ENCODE measurements at regions not wholly inside any gene's neighbourhood (a gene's known extent, or its start where the extent isn't known, plus 50 kb on each side); places are given as distances from the start of the nearest gene placed in this dataset.

- no peak overlapping the region for H3K4me3 ChIP-seq
- WGBS, 2 donors (ENCODE audit: low coverage in 1 of 2): 80 to 91% methylated on average over 5 of the region's 5 CpGs
- peak; percentile 54 for ATAC-seq
- H3K27ac ChIP-seq: no peak overlapping the region
- H3K4me1 ChIP-seq: no peaks in the 10 kb centered on the region
- TF ChIP-seq POLR2AphosphoS5 (IDR thresholded peaks at IDR 0.05) (no peak), POLR2A (IDR thresholded peaks at IDR 0.05) (no peak), EP300 (IDR thresholded peaks at IDR 0.05) (no peak), CTCF (IDR thresholded peaks at IDR 0.05) (no peak)
- H3K27me3 ChIP-seq: no peaks in the 10 kb centered on the region
- H3K36me3 ChIP-seq: no peaks in the 10 kb centered on the region
- H3K9me3 ChIP-seq: no peaks in the 10 kb centered on the region
Measured at GRCh38 chr6:109891924-109892323, 86.2 kb upstream of the GPR6 start.

- Histone ChIP-seq H3K27ac (no peak overlapping the region), H3K36me3 (no peaks in the 10 kb centered on the region), H3K4me1 (no peaks in the 10 kb centered on the region), H3K4me3 (no peak overlapping the region), H3K9me3 (no peaks in the 10 kb centered on the region), H3K27me3 (no peaks in the 10 kb centered on the region)
- ATAC-seq: no peak
- no peak for TF ChIP-seq EP300 (IDR thresholded peaks at IDR 0.05)
- no peak for TF ChIP-seq POLR2AphosphoS5 (IDR thresholded peaks at IDR 0.05)
- no peak for TF ChIP-seq POLR2A (IDR thresholded peaks at IDR 0.05)
- TF ChIP-seq CTCF (IDR thresholded peaks at IDR 0.05): no peak
- WGBS, 2 donors (ENCODE audit: low coverage in 1 of 2): 62 to 69% methylated on average over 4 to 8 of the region's 11 CpGs
Measured at GRCh38 chr6:109892451-109893435, 85.4 kb upstream of the GPR6 start.

GRCh38 chr6:109893606-109894005 is 84.5 kb upstream of the GPR6 start:
- TF ChIP-seq CTCF (IDR thresholded peaks at IDR 0.05): no peak
- 87 to 91% methylated on average over 3 to 4 of the region's 4 CpGs for WGBS, 2 donors (ENCODE audit: low coverage in 1 of 2)
- Histone ChIP-seq H3K9me3 (no peaks in the 10 kb centered on the region), H3K36me3 (no peaks in the 10 kb centered on the region), H3K27me3 (no peaks in the 10 kb centered on the region), H3K4me3 (no peak overlapping the region), H3K4me1 (no peaks in the 10 kb centered on the region), H3K27ac (no peak overlapping the region)
- ATAC-seq: no peak

- 92 to 100% methylated on average over 3 of the region's 5 CpGs for WGBS, 2 donors (ENCODE audit: low coverage in 1 of 2)
- Histone ChIP-seq H3K4me3 (no peak overlapping the region), H3K27me3 (no peaks in the 10 kb centered on the region), H3K9me3 (no peaks in the 10 kb centered on the region), H3K4me1 (no peaks in the 10 kb centered on the region), H3K27ac (no peak overlapping the region), H3K36me3 (no peaks in the 10 kb centered on the region)
- TF ChIP-seq POLR2A (IDR thresholded peaks at IDR 0.05) (no peak), CTCF (IDR thresholded peaks at IDR 0.05) (no peak)
- ATAC-seq: no peak
Measured at GRCh38 chr6:109894181-109894580, 83.9 kb upstream of the GPR6 start.

GRCh38 chr6:109896341-109896740 is 81.8 kb upstream of the GPR6 start:
- ATAC-seq: no peak
- 65% methylated on average over 1 of the region's 1 CpG; no CpG with 5 or more reads in 1 of the 2 donors for WGBS, 2 donors (ENCODE audit: low coverage in 1 of 2)
- no peaks in the 10 kb centered on the region for H3K27me3 ChIP-seq
- no peak overlapping the region for H3K4me3 ChIP-seq
- H3K9me3 ChIP-seq: no peaks in the 10 kb centered on the region
- H3K4me1 ChIP-seq: no peaks in the 10 kb centered on the region
- H3K27ac ChIP-seq: no peak overlapping the region
- no peaks in the 10 kb centered on the region for H3K36me3 ChIP-seq
- TF ChIP-seq CTCF (IDR thresholded peaks at IDR 0.05) (no peak), POLR2AphosphoS5 (IDR thresholded peaks at IDR 0.05) (no peak), POLR2A (IDR thresholded peaks at IDR 0.05) (no peak), EP300 (IDR thresholded peaks at IDR 0.05) (no peak)

All from gastroesophageal sphincter (tissue), 4 donors.